Panc1 (cell line): ENCODE measurements at regions not wholly inside any gene's neighbourhood (a gene's known extent, or its start where the extent isn't known, plus 50 kb on each side); places are given as distances from the start of the nearest gene placed in this dataset.

Source experiments
- ATAC-seq: fragments of 200-7000 bp; cut with Tn5 transposase; 2 replicates; pipeline ENCODE4 v1.9.1; 2020; ENCODE audit warnings: mild to moderate bottlenecking, moderate library complexity
- BruUV-seq: library from RNA; stranded (reverse); fragments of 400-500 nt; replicated peaks from 2 replicates; lab custom pipeline; 2021; lab: Mats Ljungman, UMichigan
- CTCF ChIA-PET: fragments of 300-600 bp; sonication (Branson Sonifier 250); formaldehyde crosslinking; loops from one replicate; lab custom pipeline; 2022; ENCODE audit warnings: antibody characterized with exemption; lab: Charles Lee
- POLR2A ChIA-PET: fragments of 300-600 bp; sonication (Branson Sonifier 250); formaldehyde crosslinking; loops from one replicate; lab custom pipeline; 2022; ENCODE audit warnings: antibody characterized with exemption; lab: Charles Lee
- DNase-seq: peaks from one replicate; pipeline ENCODE4 v3.0.0-alpha.2; 2010; ENCODE audit warnings: low read depth, low spot score
- H3K27ac ChIP-seq: 2 replicates; pipeline ENCODE4 v1.5.1; 2011; ENCODE audit warnings: mild to moderate bottlenecking, low read length, inconsistent platforms
- H3K27me3 ChIP-seq: fragments of 200-500 bp; sonication (Bioruptor generic); 2 replicates; pipeline ENCODE4 v1.6.0; 2014; ENCODE audit warnings: low read length, inconsistent platforms; ENCODE audit not compliant: control insufficient read depth, insufficient read depth
- H3K36me3 ChIP-seq: fragments of 200-500 bp; sonication (Bioruptor generic); 2 replicates; pipeline ENCODE4 v1.5.1; 2014; ENCODE audit warnings: inconsistent platforms, mild to moderate bottlenecking, low read length, moderate library complexity; ENCODE audit not compliant: control insufficient read depth, insufficient read depth
- H3K4me1 ChIP-seq: 2 replicates; pipeline ENCODE4 v1.5.1; 2011; ENCODE audit warnings: inconsistent platforms, mild to moderate bottlenecking, low read length, moderate library complexity; ENCODE audit not compliant: control insufficient read depth, insufficient read depth
- H3K4me3 ChIP-seq, 2 experiments: 2 replicates each; pipeline ENCODE4 v1.5.1; 2011 to 2012; ENCODE audit warnings: low read depth in 2 of 2, low read length in 2 of 2, mild to moderate bottlenecking in 2 of 2, inconsistent platforms in 1 of 2, moderate library complexity in 1 of 2
- H3K9me3 ChIP-seq: fragments of 200-500 bp; sonication (Bioruptor generic); 2 replicates; pipeline ENCODE4 v1.5.1; 2014; ENCODE audit warnings: low read depth, mild to moderate bottlenecking, inconsistent platforms, low read length, moderate library complexity; ENCODE audit not compliant: control insufficient read depth, insufficient read depth
- CTCF ChIP-seq: fragments of 450-650 bp; IDR thresholded peaks from 2 replicates; pipeline ENCODE4 v1.5.1; 2017; ENCODE audit warnings: mild to moderate bottlenecking
- POLR2AphosphoS5 ChIP-seq: IDR thresholded peaks from 2 replicates; pipeline ENCODE4 v1.6.1; 2012; ENCODE audit warnings: mild to moderate bottlenecking, low read depth, low read length, moderate library complexity
- REST ChIP-seq, 2 experiments: IDR thresholded peaks; 2 replicates each; pipeline ENCODE4 v1.6.1; 2011 to 2012; ENCODE audit warnings: low read depth in 2 of 2, control low read depth in 1 of 2, low read length in 1 of 2, mild to moderate bottlenecking in 1 of 2, moderate library complexity in 1 of 2; ENCODE audit not compliant: insufficient read depth in 1 of 2
- SIN3A ChIP-seq: IDR thresholded peaks from 2 replicates; pipeline ENCODE4 v1.6.1; 2012; ENCODE audit warnings: low read depth, mild to moderate bottlenecking, low read length, moderate library complexity, borderline replicate concordance; ENCODE audit not compliant: insufficient read depth
- TCF7L2 ChIP-seq: IDR thresholded peaks from 2 replicates; pipeline ENCODE4 v1.6.1; 2011; ENCODE audit warnings: mild to moderate bottlenecking, low read depth, low read length, inconsistent platforms
- in situ Hi-C: cut with HindIII; loops from 2 replicates; pipeline ENCODE4 v1.10.0; 2016; ENCODE audit warnings: low sequenced_read_pairs, low pct_unique_long_range_greater_than_20kb
- intact Hi-C: fragments of 100-400 bp; cut with micrococcal nuclease; formaldehyde crosslinking; loops from one replicate; pipeline ENCODE4 v1.10.0; 2022; ENCODE audit not compliant: unreplicated experiment

GRCh38 chr12:39044754-39045153 is 139.4 kb upstream of the CPNE8 start:
- no peak overlapping the region for H3K4me3 ChIP-seq
- no peaks in the 10 kb centered on the region; the same call in none of the 2 replicates for H3K27me3 ChIP-seq
- no peak overlapping the region for H3K27ac ChIP-seq
- DNase-seq (no peak), ATAC-seq (no peak)
- no peaks in the 10 kb centered on the region for H3K4me1 ChIP-seq
- BruUV-seq, result no TSS peak
- in situ Hi-C loops, result no loop called here
- TF ChIP-seq SIN3A, result no peak
- no peak for TF ChIP-seq REST (IDR thresholded peaks at IDR 0.05; ENCODE audit: insufficient read depth in 1 of 2, low read depth in 2 of 2, low read length in 1 of 2)
- no peak for TF ChIP-seq POLR2AphosphoS5
- TF ChIP-seq TCF7L2, result no peak
- TF ChIP-seq CTCF, result no peak
- no peaks in the 10 kb centered on the region for H3K9me3 ChIP-seq
- intact Hi-C loops, result no loop called here
- POLR2A ChIA-PET, result no interaction called here
- CTCF ChIA-PET, result no interaction called here
- no peaks in the 10 kb centered on the region for H3K36me3 ChIP-seq

- DNase-seq (no peak), ATAC-seq (no peak)
- Histone ChIP-seq H3K36me3 (no peaks in the 10 kb centered on the region), H3K9me3 (no peaks in the 10 kb centered on the region), H3K4me3 (no peak overlapping the region), H3K4me1 (no peaks in the 10 kb centered on the region), H3K27me3 (no peaks in the 10 kb centered on the region; the same call in none of the 2 replicates), H3K27ac (no peak overlapping the region)
- no TSS peak for BruUV-seq
- in situ Hi-C loops (no loop called here), intact Hi-C loops (no loop called here)
- TF ChIP-seq TCF7L2 (no peak), CTCF (no peak), REST (IDR thresholded peaks at IDR 0.05; ENCODE audit: insufficient read depth in 1 of 2, low read depth in 2 of 2, low read length in 1 of 2) (no peak), POLR2AphosphoS5 (no peak), SIN3A (no peak)
- CTCF ChIA-PET, result no interaction called here
- POLR2A ChIA-PET, result no interaction called here
Observed at GRCh38 chr12:39043424-39043822, 138.0 kb upstream of the CPNE8 start.
